ENCODE measurements at regions not wholly inside any gene's neighbourhood (a gene's known extent, or its start where the extent isn't known, plus 50 kb on each side); places are given as distances from the start of the nearest gene placed in this dataset.

DNA sequence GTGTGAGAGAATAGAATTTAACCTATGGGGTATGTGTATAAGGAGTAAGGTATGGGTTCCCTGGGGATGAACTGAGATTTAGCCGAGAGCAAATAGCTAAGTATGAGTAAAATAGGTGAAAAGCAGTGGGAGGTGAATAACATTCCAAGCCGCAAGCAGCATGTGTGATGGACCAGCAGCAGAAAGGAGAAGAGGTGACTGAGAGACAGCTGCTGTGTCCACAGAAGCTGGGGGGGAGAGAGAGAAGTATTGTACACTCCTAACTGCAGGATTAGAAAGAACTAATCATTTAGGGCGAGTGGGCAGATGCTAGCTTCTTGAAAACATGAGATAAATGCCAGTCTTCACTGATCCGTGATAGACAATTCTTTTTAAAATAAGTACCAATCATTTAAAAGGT, 296.0 kb downstream of the KLHL4 start:
- DNase-seq (ENCODE audit: low read depth) = no peak
- H3K4me3 ChIP-seq (ENCODE audit: low read depth, low read length) = no peak overlapping the region
- TF ChIP-seq, protein P1, sequence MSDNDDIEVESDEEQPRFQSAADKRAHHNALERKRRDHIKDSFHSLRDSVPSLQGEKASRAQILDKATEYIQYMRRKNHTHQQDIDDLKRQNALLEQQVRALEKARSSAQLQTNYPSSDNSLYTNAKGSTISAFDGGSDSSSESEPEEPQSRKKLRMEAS (IDR thresholded peaks at IDR 0.05; ENCODE audit: low read depth, low read length) = no peak
- TF ChIP-seq, protein P2, sequence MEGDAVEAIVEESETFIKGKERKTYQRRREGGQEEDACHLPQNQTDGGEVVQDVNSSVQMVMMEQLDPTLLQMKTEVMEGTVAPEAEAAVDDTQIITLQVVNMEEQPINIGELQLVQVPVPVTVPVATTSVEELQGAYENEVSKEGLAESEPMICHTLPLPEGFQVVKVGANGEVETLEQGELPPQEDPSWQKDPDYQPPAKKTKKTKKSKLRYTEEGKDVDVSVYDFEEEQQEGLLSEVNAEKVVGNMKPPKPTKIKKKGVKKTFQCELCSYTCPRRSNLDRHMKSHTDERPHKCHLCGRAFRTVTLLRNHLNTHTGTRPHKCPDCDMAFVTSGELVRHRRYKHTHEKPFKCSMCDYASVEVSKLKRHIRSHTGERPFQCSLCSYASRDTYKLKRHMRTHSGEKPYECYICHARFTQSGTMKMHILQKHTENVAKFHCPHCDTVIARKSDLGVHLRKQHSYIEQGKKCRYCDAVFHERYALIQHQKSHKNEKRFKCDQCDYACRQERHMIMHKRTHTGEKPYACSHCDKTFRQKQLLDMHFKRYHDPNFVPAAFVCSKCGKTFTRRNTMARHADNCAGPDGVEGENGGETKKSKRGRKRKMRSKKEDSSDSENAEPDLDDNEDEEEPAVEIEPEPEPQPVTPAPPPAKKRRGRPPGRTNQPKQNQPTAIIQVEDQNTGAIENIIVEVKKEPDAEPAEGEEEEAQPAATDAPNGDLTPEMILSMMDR (IDR thresholded peaks at IDR 0.05; ENCODE audit: low read depth, low read length) = no peak
- TF ChIP-seq MYC (IDR thresholded peaks at IDR 0.05; ENCODE audit: low read depth, low read length) (no peak), POLR2A (IDR thresholded peaks at IDR 0.05; ENCODE audit: extremely low read depth, insufficient read length) (no peak)

DNA sequence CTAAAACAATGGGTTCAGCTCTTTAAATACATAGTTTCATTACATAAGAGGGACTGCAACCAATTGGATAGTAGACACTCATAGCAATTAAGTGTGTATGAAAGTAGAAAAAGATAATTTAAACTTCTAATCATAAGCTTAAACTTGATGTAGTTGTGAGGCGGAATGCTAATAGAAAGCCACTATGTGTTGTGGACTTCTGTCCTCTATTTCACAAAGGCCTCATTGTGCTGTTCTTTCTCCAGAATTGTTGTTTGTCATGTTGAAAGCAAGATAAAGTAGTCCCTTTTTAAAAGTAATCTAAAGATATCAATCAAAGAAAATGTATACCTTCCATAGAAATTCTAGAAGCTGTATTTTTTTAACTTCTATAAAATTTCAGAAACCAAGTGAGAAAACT, 329.4 kb downstream of the KLHL4 start:
- no peak for TF ChIP-seq POLR2A (IDR thresholded peaks at IDR 0.05; ENCODE audit: extremely low read depth, insufficient read length)
- DNase-seq (ENCODE audit: low read depth) = no peak
- no peak overlapping the region for H3K4me3 ChIP-seq (ENCODE audit: low read depth, low read length)

DNA sequence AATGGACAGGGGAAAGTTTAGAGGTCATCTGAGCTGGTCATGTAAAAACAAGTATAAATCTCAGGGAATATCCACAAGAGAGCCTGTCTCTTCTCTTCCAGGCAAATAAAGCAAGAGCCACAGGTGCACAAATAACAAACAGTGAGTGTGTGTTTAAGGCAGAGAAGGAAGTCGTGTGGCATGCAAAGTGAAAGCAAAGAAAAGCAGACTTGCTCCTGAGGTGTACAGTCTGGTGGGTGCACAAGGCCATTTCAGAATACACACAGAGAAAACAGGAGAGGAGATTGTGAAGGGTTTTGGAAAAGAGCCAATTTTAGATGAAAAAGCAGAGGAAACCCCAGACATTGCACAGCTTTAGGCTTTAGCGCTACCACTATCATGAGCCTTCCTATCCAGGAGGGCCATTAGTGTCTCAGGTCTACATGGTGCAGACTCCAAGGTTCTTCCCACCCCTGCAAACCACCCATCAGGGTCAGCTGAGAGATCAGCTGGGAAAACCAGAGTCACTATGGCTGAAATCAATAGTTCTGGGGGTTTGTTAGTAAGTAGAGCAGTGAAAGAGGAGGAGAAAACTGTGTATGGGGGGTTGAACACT, 355.8 kb downstream of the KLHL4 start:
- TF ChIP-seq, protein P1 (IDR thresholded peaks at IDR 0.05; ENCODE audit: low read depth, low read length) = no peak
- TF ChIP-seq POLR2A (IDR thresholded peaks at IDR 0.05; ENCODE audit: extremely low read depth, insufficient read length) (no peak), MYC (IDR thresholded peaks at IDR 0.05; ENCODE audit: low read depth, low read length) (no peak)
- TF ChIP-seq, protein P2 (IDR thresholded peaks at IDR 0.05; ENCODE audit: low read depth, low read length) = no peak
- DNase-seq (ENCODE audit: low read depth) = no peak
- H3K4me3 ChIP-seq (ENCODE audit: low read depth, low read length) = no peak overlapping the region

DNA sequence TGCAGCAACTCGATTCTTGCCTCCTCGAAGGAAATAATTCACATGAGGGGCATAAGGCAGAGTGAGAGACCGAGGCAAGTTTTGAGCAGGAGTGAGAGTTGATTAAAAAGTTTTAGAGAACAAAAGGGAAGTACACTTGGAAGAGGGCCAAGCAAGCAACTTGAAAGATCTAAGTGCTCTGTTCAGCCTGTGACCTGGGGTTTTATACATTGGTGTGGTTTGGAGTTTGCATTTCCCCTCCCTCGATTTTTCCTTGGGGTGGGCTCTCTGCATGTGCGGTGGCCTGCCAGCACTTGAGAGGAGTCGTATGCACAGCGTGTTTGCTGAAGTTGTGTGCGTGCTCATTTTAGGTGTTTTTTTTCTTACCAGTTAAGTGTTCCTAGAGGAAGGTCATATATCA, 356.4 kb downstream of the KLHL4 start:
- no peak overlapping the region for H3K4me3 ChIP-seq (ENCODE audit: low read depth, low read length)
- TF ChIP-seq POLR2A (IDR thresholded peaks at IDR 0.05; ENCODE audit: extremely low read depth, insufficient read length) = no peak
- TF ChIP-seq MYC (IDR thresholded peaks at IDR 0.05; ENCODE audit: low read depth, low read length) = no peak
- TF ChIP-seq, protein P2 (IDR thresholded peaks at IDR 0.05; ENCODE audit: low read depth, low read length) = no peak
- TF ChIP-seq, protein P1 (IDR thresholded peaks at IDR 0.05; ENCODE audit: low read depth, low read length) = no peak
- DNase-seq (ENCODE audit: low read depth) = peak; percentile 1

DNA sequence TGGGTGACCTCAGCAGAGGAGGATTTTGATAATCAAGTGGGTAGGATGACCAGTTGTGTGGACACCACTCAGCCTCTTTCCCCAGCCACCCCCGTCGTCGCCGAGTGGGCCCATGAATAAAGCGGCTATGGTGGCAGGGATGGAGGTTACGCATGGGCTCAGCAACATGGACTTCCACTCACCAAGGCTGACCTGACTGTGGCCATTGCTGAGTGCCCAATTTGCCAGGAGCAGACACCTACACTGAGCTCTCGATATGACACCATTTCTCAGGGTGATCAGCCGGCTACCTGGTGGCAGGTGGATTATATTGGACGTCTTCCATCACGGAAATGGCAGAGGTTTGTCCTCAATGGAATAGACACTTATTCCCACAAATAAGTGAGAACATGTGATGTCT, 361.3 kb downstream of the KLHL4 start:
- DNase-seq (ENCODE audit: low read depth) = no peak
- H3K4me3 ChIP-seq (ENCODE audit: low read depth, low read length) = no peak overlapping the region
- TF ChIP-seq MYC (IDR thresholded peaks at IDR 0.05; ENCODE audit: low read depth, low read length) (no peak), POLR2A (IDR thresholded peaks at IDR 0.05; ENCODE audit: extremely low read depth, insufficient read length) (no peak)
- TF ChIP-seq, protein P1 (IDR thresholded peaks at IDR 0.05; ENCODE audit: low read depth, low read length) = no peak
- TF ChIP-seq, protein P2 (IDR thresholded peaks at IDR 0.05; ENCODE audit: low read depth, low read length) = no peak

DNA sequence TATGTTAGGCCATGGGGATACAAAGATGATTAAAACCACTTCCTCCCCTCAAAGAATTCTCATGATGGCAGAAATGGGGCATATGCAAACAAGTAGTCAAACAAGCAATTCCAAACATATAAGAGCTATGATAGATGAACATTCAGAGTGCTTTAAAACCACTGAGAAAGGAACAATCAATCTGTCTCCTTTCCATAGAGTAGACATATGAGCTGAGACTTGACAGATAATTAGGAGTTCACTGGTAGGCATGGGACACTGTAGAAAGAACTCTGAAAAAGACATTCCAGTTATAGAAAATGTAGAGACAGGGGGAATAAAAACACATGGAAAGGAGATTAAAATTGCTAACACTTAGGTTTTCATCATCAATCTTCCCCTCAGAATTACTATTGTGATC, 372.8 kb downstream of the KLHL4 start:
- H3K4me3 ChIP-seq (ENCODE audit: low read depth, low read length) = no peak overlapping the region

More for the DNA sequence above, 372.8 kb downstream of the KLHL4 start:
- no peak for DNase-seq (ENCODE audit: low read depth)
- TF ChIP-seq POLR2A (IDR thresholded peaks at IDR 0.05; ENCODE audit: extremely low read depth, insufficient read length) (no peak), MYC (IDR thresholded peaks at IDR 0.05; ENCODE audit: low read depth, low read length) (no peak)
- TF ChIP-seq, protein P1 (IDR thresholded peaks at IDR 0.05; ENCODE audit: low read depth, low read length) = no peak
- TF ChIP-seq, protein P2 (IDR thresholded peaks at IDR 0.05; ENCODE audit: low read depth, low read length) = no peak

Measured in NB4 (cell line).